HCT116 (cell line): ENCODE measurements at regions not wholly inside any gene's neighbourhood (a gene's known extent, or its start where the extent isn't known, plus 50 kb on each side); places are given as distances from the start of the nearest gene placed in this dataset.

ENCODE experiments used
- TF ChIP-seq, protein P1 (sequence below): IDR thresholded peaks from 2 replicates; pipeline ENCODE4 v1.6.1; 2012
- TF ChIP-seq, protein P2 (sequence below), 3 experiments: fragments of 200-600 bp in 1 of 3; sonication (generic) in 1 of 3; IDR thresholded peaks in 2 of 3; conservative IDR thresholded peaks in 1 of 3; 2 replicates each; pipeline ENCODE4 v1.5.1; 2012 to 2017; ENCODE audit warnings: low read depth in 2 of 3, low read length in 2 of 3, antibody characterized with exemption in 1 of 3, borderline replicate concordance in 1 of 3, control low read depth in 1 of 3, mild to moderate bottlenecking in 1 of 3, mixed read lengths in 1 of 3, mixed run types in 1 of 3, moderate library complexity in 1 of 3; ENCODE audit not compliant: insufficient read depth in 1 of 3
- TF ChIP-seq, protein P3 (sequence below): IDR thresholded peaks from 2 replicates; pipeline ENCODE4 v1.6.1; 2012

DNA sequence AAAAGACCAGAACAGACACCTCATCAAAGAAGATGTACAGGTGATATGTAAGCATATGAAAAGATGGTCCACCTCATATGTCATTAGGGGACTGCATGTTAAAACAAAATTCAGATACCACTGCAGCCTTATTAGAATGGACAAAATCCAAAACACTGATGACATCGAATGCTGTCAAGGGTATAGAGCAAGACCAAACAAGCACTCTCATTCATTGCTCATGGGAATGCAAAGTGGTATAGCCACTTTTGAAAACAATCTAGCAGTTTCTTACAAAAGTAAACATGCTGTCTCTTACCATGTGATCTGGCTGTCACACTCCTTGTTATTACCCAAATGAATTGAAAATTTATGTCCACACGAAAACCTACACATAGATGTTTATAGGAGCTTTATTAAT lies 426.6 kb upstream of the ESRRG start:
- TF ChIP-seq, protein P1, sequence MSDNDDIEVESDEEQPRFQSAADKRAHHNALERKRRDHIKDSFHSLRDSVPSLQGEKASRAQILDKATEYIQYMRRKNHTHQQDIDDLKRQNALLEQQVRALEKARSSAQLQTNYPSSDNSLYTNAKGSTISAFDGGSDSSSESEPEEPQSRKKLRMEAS = no peak
- TF ChIP-seq, protein P2, sequence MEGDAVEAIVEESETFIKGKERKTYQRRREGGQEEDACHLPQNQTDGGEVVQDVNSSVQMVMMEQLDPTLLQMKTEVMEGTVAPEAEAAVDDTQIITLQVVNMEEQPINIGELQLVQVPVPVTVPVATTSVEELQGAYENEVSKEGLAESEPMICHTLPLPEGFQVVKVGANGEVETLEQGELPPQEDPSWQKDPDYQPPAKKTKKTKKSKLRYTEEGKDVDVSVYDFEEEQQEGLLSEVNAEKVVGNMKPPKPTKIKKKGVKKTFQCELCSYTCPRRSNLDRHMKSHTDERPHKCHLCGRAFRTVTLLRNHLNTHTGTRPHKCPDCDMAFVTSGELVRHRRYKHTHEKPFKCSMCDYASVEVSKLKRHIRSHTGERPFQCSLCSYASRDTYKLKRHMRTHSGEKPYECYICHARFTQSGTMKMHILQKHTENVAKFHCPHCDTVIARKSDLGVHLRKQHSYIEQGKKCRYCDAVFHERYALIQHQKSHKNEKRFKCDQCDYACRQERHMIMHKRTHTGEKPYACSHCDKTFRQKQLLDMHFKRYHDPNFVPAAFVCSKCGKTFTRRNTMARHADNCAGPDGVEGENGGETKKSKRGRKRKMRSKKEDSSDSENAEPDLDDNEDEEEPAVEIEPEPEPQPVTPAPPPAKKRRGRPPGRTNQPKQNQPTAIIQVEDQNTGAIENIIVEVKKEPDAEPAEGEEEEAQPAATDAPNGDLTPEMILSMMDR (IDR thresholded peaks at IDR 0.05 in 2 of 3, conservative IDR thresholded peaks at IDR 0.05 in 1 of 3; ENCODE audit: borderline replicate concordance in 1 of 3, insufficient read depth in 1 of 3, low read depth in 2 of 3, low read length in 2 of 3) = no peak
- TF ChIP-seq, protein P3, sequence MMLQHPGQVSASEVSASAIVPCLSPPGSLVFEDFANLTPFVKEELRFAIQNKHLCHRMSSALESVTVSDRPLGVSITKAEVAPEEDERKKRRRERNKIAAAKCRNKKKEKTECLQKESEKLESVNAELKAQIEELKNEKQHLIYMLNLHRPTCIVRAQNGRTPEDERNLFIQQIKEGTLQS = no peak
